Lower leg skin (tissue), 3 donors: ENCODE measurements at regions not wholly inside any gene's neighbourhood (a gene's known extent, or its start where the extent isn't known, plus 50 kb on each side); places are given as distances from the start of the nearest gene placed in this dataset.

ENCODE experiments used
- CTCF ChIP-seq, 3 donors: fragments of 450-650 bp; IDR thresholded peaks; one replicate each; pipeline ENCODE4 v1.5.1; 2016; ENCODE audit warnings: antibody characterized with exemption in 3 of 3, mild to moderate bottlenecking in 3 of 3, moderate library complexity in 2 of 3
- POLR2A ChIP-seq, 2 donors: fragments of 450-650 bp; IDR thresholded peaks; one replicate each; pipeline ENCODE4 v1.6.1; 2016 to 2017; ENCODE audit warnings: antibody characterized with exemption in 2 of 2, mild to moderate bottlenecking in 1 of 2, moderate library complexity in 1 of 2

- TF ChIP-seq POLR2A (IDR thresholded peaks at IDR 0.05): no peak
- TF ChIP-seq CTCF (IDR thresholded peaks at IDR 0.05): no peak
Observed at GRCh38 chr6:133774356-133774755, 114.6 kb upstream of the TCF21 start.
